SJCRH30 (cell line): ENCODE measurements at regions not wholly inside any gene's neighbourhood (a gene's known extent, or its start where the extent isn't known, plus 50 kb on each side); places are given as distances from the start of the nearest gene placed in this dataset.
"Not testable (repeated sequence)": the region's sequence is repeated elsewhere in the genome, so short reads cannot be mapped to it uniquely, and the experiment has no call there.

Experiments
- DNase-seq, 2 experiments: peaks; one replicate each; pipeline ENCODE4 v3.0.0-alpha.2; 2015 to 2020
- H3K27ac ChIP-seq: fragments of 250-450 bp; sonication (Bioruptor Pico); 2 replicates; pipeline ENCODE4 v1.5.1; 2020; ENCODE audit warnings: mild to moderate bottlenecking, moderate library complexity
- H3K27me3 ChIP-seq: fragments of 250-450 bp; sonication (Bioruptor Pico); 2 replicates; pipeline ENCODE4 v1.5.1; 2020; ENCODE audit warnings: mild to moderate bottlenecking, moderate library complexity
- H3K36me3 ChIP-seq: fragments of 250-450 bp; sonication (Bioruptor Pico); 2 replicates; pipeline ENCODE4 v1.5.1; 2020; ENCODE audit warnings: mild to moderate bottlenecking, moderate library complexity
- H3K4me1 ChIP-seq: fragments of 250-450 bp; sonication (Bioruptor Pico); 2 replicates; pipeline ENCODE4 v1.5.1; 2020; ENCODE audit warnings: mild to moderate bottlenecking, moderate library complexity
- H3K4me3 ChIP-seq: fragments of 250-450 bp; sonication (Bioruptor Pico); 2 replicates; pipeline ENCODE4 v1.5.1; 2020; ENCODE audit warnings: mild to moderate bottlenecking, moderate library complexity
- H3K9me3 ChIP-seq: fragments of 250-450 bp; sonication (Bioruptor Pico); replicated peaks from 2 replicates; pipeline ENCODE4 v1.5.1; 2020; ENCODE audit warnings: mild to moderate bottlenecking, moderate library complexity

- H3K4me1 ChIP-seq = no peaks in the 10 kb centered on the region
- no peak overlapping the region for H3K4me3 ChIP-seq
- no peaks in the 10 kb centered on the region for H3K27me3 ChIP-seq
- no peak for DNase-seq
- H3K9me3 ChIP-seq = 0 out of 2 replicates have a peak, but pooled peaks cover 4% of the 10 kb centered on the region
- H3K36me3 ChIP-seq = no peaks in the 10 kb centered on the region
- H3K27ac ChIP-seq = no peak overlapping the region
Measured at GRCh38 chr7:65503434-65504152, 129.9 kb downstream of the ZNF92 start.

GRCh38 chr7:65504504-65505319, 131.1 kb downstream of the ZNF92 start:
- H3K36me3 ChIP-seq, H3K4me1 ChIP-seq, H3K27ac ChIP-seq, H3K27me3 ChIP-seq, DNase-seq, H3K9me3 ChIP-seq, H3K4me3 ChIP-seq: not testable (repeated sequence)

- not testable (repeated sequence) for DNase-seq, H3K36me3 ChIP-seq, H3K4me1 ChIP-seq, H3K4me3 ChIP-seq, H3K27me3 ChIP-seq, H3K9me3 ChIP-seq, H3K27ac ChIP-seq
Measured at GRCh38 chr7:65505320-65505633, 131.6 kb downstream of the ZNF92 start.

- not testable (repeated sequence) for DNase-seq, H3K27ac ChIP-seq, H3K9me3 ChIP-seq, H3K27me3 ChIP-seq, H3K4me1 ChIP-seq, H3K36me3 ChIP-seq
- H3K4me3 ChIP-seq = peak overlapping the region; percentile 43
Measured at GRCh38 chr7:65508581-65509367, 135.1 kb downstream of the ZNF92 start.

GRCh38 chr7:65509368-65510186, 135.9 kb downstream of the ZNF92 start:
- no peaks in the 10 kb centered on the region for H3K4me1 ChIP-seq
- H3K27ac ChIP-seq = no peak overlapping the region
- no peaks in the 10 kb centered on the region for H3K9me3 ChIP-seq
- H3K4me3 ChIP-seq = peak overlapping the region; percentile 43
- H3K27me3 ChIP-seq = peaks cover 5% of the 10 kb centered on the region
- no peaks in the 10 kb centered on the region for H3K36me3 ChIP-seq
- DNase-seq = no peak

- not testable (repeated sequence) for H3K27ac ChIP-seq, H3K27me3 ChIP-seq, DNase-seq, H3K36me3 ChIP-seq, H3K9me3 ChIP-seq, H3K4me1 ChIP-seq
- peak overlapping the region; percentile 43 for H3K4me3 ChIP-seq
Measured at GRCh38 chr7:65510187-65510538, 136.5 kb downstream of the ZNF92 start.

- H3K27me3 ChIP-seq, H3K27ac ChIP-seq, DNase-seq, H3K36me3 ChIP-seq, H3K9me3 ChIP-seq, H3K4me1 ChIP-seq, H3K4me3 ChIP-seq: not testable (repeated sequence)
Measured at GRCh38 chr7:65519751-65520150, 146.1 kb downstream of the ZNF92 start.

- H3K9me3 ChIP-seq, H3K27ac ChIP-seq, DNase-seq, H3K4me1 ChIP-seq, H3K27me3 ChIP-seq, H3K36me3 ChIP-seq, H3K4me3 ChIP-seq: not testable (repeated sequence)
Measured at GRCh38 chr7:65545465-65546161, 172.0 kb downstream of the ZNF92 start.

GRCh38 chr7:65549589-65550443, 176.2 kb downstream of the ZNF92 start:
- DNase-seq, H3K4me3 ChIP-seq, H3K27ac ChIP-seq, H3K36me3 ChIP-seq, H3K27me3 ChIP-seq, H3K4me1 ChIP-seq, H3K9me3 ChIP-seq: not testable (repeated sequence)

GRCh38 chr7:65550444-65550809, 176.8 kb downstream of the ZNF92 start:
- not testable (repeated sequence) for H3K4me1 ChIP-seq, H3K36me3 ChIP-seq, H3K4me3 ChIP-seq, H3K27ac ChIP-seq, DNase-seq, H3K27me3 ChIP-seq, H3K9me3 ChIP-seq

GRCh38 chr7:65551042-65551441, 177.4 kb downstream of the ZNF92 start:
- H3K27ac ChIP-seq, H3K27me3 ChIP-seq, H3K4me3 ChIP-seq, H3K4me1 ChIP-seq, H3K9me3 ChIP-seq, DNase-seq, H3K36me3 ChIP-seq: not testable (repeated sequence)

- not testable (repeated sequence) for H3K4me3 ChIP-seq, H3K9me3 ChIP-seq, H3K36me3 ChIP-seq, H3K4me1 ChIP-seq, H3K27me3 ChIP-seq, DNase-seq, H3K27ac ChIP-seq
Measured at GRCh38 chr7:65554553-65555476, 181.2 kb downstream of the ZNF92 start.

- peak; percentile 1 to 3 for DNase-seq
- H3K27ac ChIP-seq, H3K27me3 ChIP-seq, H3K4me1 ChIP-seq, H3K9me3 ChIP-seq, H3K36me3 ChIP-seq, H3K4me3 ChIP-seq: not testable (repeated sequence)
Measured at GRCh38 chr7:65558584-65558983, 184.9 kb downstream of the ZNF92 start.
